HK-2 (cell line): ENCODE measurements at regions not wholly inside any gene's neighbourhood (a gene's known extent, or its start where the extent isn't known, plus 50 kb on each side); places are given as distances from the start of the nearest gene placed in this dataset.

Experiments
- DNase-seq: peaks from one replicate; pipeline ENCODE4 v3.0.0-alpha.2; 2018; ENCODE audit not compliant: unreplicated experiment

DNA sequence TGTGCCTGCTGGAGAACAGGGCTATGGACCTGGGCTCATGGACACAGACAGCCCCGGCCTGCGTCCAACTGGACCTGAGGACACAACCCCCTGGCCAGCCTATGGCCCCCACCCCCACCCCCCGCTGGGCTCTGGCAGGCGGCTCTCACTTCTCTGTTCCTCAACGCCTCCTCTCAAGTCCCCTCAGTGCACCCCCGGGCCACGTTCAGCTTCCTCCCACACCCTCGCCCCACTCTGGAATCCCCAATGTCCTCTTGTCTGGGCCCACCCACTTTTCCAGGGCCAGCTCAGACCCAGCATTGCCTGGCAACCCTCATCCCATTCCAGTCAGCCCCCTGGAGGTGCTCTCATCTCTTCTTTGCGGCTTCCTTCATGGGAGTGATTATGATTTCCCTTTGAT, 130.2 kb upstream of the SPACA7 start:
- no peak for DNase-seq

DNA sequence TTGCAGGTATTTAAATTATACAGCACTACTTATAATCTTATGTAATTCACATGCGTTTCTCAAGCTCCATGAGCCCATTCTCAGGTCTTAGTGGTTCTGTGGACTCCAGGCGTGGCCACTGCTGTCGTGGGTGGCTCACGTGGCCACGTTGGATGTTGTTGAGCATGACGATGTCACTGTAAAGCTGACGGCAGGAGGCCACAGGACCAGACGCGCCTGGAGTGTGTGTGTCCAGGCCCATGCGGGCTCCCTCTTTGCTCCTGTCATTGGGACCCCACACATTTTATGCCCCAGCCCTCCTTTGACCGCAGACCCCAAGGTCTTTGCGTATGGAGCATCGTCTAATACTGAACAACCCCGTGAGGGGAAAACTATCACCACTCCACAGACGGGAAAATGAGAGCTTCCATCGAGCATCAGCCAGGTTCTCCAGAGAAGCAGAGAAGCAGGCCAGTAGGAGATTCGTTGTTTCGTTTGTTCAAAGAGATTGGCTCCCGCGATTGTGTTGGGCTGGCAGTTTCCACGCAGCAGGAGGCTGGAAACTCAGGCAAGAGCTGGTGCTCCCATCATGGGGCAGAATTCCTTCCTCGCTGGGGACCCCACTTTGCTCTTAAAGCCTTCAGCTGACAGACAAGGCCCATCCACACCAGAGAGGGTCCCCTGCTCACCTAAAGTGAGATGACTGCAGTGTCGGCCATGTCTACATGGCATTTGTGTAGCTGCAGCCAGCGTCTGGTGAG, 129.3 kb upstream of the SPACA7 start:
- DNase-seq, result no peak

DNA sequence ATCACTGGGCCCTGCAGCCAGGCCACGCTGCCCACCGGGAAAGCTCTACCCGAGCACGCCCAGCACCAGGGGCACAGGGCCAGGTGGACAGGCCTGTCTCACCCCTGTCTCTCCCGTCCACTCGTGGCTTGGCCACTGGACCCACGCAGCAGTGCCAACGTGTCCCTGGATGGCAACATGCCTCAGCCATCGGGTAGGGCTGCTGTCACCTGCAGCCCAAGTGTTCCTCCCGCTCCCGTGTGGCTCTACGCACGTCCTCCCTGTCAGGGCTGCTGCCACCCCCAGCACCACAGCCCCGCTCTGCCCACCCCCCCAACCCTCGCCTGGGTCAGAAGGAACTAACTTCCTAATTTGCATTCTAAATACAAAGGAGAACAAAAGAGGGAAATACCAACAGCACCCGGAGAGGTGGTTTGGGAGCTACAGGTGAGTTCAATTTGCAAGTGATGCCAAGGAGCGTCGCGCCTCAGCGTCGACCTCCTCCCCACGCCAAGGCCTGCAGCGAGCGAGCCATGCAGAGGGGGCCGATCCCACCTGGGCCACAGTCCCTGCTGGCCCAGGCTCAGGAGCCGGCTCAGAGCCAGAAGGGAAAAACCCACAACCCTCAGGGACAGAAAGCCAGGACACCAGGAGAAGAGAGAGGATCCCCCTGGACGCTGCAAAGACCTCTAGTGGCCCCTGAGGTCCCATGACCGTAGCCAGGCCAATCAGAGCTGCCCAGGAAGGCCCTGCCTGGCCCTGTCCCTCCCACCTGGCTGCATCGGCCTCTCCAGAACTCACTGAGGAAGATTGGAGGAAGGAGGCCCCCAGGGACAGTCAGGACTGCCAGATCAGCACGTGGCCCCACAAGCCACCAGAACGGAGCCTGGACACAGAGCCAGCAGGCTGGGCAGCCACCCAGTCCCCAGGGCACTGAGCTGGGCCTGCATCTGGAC, 128.4 kb upstream of the SPACA7 start:
- no peak for DNase-seq

DNA sequence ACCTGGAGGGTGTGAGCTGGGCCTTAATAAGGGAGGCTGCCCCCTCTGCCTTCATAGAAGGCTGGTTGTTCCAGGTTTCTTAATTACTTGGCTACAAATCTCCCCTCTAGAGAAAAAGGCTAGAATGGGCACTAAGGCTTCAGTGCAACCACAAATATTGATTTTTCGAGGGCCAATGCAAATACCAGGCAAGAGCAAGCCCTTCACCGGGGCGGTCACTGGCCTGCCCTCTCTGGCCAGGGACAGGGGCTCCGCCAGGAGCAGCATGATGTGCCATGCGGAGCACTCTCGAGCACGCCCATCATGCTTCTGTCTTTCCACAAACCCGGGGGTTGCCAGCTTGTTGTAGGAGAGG, 127.8 kb upstream of the SPACA7 start:
- DNase-seq, result no peak

DNA sequence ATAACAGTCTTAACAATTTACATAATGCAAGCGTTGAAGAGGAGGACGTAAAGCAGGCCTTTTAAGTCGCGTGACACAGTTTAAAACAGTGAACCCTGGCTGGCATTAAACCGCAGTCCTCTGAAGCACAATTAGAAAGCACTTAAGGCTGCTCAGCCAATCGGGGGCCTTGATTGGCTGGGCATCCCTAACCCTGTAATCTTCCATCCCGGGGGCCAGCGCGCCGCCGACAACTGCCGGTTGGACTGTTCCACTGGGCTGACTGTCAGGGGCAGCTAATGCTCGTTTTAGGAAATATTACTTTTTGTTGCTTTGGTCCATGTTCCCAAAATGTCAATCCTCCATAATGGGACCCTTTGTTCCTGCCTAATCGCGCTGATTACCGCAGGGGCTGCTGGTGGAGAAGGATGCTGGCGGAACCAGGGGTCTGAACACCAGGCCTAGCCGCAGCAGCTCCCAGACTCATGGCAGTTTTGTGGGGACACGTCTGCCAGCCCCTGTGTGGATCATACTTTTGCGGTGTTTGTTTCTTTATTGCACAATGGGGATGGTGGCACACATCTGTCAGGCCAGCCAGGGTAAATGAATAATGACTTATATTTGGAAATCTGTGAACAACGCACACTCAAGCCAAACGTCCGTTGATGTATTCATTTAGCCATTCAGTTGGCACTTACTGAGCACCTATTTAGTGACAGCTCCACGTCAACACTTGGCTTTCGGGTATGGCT, 127.1 kb upstream of the SPACA7 start:
- no peak for DNase-seq

DNA sequence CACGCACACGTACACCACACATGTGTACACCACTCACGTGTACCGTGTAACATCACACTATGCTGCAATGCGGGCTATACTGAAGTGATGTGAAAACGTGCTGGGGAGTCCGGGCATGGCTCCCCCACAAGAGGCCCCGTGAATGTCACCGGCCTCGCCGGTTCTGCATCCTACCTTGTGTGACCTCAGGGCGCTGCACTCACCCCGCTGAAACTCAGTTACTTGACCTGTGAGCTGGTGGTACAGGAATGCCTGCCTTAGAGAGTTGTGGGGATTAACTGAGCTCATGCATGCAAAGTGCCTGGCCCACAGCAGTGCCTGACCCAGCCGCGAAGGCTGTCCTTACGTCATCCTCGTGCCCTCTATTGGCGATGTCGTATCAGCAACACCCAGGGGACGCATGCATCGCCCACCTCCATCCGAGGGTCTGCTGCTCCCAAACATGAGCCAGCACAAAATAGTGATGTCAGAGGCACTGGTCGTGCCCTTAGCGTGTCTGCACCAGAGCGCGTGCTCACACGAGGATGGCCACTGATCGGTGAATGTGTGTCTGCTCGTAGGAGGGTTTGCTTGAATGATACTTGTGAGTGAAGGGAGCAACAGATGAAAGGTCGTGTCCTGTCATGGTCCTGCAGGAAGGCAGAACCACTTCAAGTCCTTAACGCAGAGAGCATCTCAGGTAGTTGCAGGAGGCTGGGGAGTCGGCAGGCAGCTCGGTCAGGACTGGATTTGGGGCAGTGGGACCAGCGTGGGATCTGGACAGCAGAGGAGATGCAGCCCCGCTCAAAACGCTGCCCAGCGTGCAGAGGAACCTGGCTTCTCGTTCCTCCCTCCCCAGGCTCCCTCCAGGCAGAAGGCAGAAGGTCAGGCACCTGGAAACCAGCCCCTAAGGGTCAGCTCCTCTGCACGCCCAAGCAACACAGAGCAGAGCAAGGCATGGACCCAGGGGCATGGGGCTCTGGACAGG, 126.2 kb upstream of the SPACA7 start:
- no peak for DNase-seq

DNA sequence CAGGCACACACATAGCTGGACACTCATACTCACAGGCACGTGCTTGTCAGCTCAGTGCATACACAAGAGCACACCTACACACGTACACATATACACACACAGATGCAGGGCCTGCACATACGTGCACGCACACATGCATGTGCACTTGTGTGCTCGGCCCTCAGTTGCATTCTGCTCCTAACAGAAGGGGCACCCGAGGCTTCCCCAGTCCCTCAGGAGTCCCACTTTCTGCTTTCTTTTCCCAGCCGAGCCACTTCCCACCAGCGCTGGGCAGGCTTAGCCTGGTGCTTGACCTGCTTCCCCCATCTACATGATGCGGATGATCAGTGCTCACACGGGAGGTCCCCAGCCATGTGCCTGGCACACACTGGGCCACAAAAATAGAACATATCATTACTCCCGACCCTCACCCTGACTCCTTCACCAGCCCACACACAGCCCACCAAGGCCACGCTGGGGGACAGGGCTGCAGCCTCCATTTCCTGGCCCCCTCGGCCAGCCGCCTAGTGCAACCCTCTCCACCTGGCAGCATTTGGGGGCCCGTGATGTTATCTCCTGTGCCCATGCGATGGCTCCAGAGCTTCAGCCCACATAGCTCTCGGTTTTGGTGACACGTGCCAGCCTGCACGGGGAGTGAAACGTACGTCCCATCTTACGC, 125.2 kb upstream of the SPACA7 start:
- DNase-seq, result no peak

DNA sequence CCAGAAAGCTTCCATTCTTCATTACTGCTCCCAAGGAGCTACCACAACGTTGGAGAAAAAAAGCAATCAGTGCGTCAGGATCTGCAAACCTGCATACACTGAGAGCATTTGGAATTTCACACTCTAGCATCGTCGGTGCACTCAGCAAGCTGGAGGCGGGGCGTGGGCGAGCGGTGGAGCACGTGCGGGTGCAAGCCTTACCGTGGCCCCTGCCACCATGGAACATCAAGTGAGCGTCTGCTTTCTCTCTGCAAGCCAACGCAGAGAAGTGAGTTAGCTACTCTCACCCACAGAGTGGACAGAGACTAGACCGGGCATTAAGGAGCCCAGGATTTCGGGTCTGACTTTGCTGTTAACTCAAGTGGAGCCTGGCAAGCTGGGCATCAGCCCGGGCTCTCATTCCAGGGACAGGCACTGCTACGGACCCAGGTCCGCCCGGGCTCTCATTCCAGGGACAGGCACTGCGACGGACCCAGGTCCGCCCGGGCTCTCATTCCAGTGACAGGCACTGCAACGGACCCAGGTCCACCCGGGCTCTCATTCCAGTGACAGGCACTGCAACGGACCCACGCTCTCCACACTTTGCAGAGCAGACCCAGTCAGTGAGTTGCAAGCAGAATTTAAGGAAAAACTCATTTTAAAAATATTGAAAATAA, 124.1 kb upstream of the SPACA7 start:
- DNase-seq, result no peak

DNA sequence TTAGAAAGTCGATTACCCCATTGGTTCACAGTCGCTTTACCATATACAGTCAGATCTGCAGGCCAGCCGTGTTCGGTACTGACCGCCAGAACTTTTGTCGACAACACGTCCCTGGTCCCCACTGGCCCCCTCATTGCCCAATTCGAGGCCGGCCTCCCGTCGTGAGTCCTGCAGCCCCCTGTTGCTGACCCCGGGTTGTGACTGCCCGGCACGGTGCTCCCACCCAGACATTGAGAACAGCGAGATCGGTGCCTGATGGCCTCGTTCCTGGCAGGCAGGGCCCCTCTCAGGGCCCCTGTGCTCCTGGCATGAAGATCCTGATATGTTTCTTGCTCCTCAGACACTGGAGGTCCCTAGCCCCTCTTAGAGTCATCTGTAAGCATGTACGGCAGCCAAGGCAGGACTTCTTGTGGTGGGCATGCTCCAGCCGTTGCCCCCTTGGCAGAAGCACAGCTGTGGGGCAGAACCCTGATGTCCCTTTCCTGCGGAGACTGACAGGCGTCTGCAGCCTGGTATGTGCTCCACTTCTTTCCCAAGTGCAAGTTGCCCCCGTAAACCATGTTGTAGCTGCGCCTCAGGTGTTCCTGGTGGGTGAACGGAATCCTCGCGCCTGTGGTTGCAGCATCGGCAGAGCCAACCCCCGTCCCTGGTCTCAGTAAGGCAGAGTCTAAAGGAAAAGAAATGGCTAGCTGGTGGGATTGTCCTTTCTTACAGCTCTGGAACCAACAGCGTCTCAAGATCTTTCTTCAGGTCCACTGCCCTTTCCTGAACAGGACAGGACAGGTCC, 123.2 kb upstream of the SPACA7 start:
- DNase-seq, result no peak

DNA sequence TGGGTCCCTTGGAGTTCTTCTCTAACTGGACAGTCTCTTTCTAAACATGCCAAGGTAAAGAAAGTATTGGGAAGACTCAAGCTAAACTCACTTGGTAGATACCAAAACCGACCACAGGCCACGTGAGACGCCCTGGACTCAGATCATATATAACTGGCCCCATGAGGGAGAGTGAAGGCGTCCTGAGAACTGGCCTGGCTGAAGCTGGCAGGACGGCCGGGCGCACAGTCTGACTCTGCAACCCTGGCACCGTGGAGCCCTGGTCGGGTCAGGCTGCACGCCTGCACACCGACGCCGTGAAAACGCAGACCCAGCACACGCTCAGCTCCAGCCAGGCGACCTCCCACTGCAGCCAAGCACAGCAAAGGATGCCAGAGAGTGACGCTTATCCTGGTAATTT, 122.5 kb upstream of the SPACA7 start:
- no peak for DNase-seq

DNA sequence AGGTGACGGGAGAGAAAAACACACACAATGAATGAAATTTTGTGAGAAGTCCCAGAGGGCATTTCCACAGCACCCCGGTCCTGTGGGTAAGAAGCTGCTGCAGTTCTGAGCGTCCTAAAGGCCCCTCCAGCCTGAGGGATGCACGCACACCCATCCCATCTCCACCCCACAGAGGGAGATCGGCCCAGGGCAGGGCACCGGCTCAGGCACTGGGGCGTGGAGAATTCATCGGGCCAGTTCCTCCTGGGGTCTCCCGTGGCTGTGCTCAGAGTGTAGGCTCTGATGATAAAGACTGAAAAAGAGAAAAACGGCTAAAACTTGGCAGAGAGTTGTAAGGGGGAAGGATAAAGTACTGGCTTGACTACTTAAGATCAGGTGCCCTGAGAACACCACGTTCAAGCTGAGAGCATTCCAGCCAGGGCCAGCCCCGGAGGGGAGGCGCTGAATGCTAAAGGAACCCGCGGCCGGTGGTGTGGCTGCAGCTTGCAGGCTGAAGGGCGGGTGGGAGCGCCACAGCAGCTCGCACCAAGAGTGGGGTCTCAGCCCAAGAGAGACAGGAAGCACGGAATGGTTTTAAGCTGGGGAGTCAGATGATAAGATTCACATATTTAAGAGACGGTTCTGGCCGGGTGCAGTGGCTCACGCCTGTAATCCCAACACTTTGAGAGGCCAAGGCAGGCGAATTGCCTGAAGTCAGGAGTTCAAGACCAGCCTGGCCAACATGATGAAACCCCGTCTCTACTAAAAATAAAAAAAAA, 121.9 kb upstream of the SPACA7 start:
- no peak for DNase-seq

DNA sequence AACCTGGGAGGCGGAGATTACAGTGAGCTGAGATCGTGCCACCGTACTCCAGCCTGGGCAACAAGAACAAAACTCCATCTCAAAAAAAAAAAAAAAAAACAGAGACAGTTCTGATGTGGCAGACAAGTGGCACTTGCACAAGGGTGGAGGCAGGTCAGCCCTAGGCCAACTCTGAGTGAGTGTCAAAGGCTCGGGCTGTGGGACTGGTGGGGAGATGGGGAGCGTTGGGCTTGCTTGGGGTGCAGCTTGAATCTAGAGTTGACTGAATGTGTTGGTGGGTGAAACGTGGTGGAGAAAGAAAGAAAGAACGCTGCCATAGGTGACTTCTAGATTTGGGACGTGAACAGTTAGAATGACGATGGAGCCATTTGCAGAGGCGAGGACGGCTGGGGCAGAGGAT, 121.3 kb upstream of the SPACA7 start:
- DNase-seq, result no peak

DNA sequence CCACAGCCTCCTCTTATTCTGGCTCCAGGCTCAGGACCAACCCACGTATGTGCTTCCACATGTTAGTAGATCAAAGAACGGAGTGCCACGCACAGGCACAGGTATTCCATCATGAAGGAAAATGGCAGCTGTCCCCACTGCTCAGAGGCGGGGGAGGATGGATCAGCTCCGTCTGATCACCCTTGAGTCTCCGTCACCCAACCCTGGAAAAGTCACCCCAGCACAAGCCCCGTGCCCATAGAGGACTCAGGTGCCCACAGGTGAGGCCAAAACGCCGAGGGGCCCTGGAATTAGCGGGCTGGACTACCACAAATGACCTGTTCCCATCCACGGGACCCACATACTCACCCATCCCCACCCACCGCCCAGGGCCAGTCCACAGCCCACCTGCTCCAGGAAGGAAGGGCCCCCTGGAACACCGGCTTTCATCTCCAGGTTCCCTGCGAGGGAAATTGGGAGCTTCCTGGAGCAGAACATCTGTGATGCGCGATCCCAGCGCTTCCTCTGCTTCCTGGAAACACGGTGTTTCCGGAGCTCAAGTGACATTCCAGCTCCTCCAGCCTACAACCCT, 120.5 kb upstream of the SPACA7 start:
- no peak for DNase-seq

DNA sequence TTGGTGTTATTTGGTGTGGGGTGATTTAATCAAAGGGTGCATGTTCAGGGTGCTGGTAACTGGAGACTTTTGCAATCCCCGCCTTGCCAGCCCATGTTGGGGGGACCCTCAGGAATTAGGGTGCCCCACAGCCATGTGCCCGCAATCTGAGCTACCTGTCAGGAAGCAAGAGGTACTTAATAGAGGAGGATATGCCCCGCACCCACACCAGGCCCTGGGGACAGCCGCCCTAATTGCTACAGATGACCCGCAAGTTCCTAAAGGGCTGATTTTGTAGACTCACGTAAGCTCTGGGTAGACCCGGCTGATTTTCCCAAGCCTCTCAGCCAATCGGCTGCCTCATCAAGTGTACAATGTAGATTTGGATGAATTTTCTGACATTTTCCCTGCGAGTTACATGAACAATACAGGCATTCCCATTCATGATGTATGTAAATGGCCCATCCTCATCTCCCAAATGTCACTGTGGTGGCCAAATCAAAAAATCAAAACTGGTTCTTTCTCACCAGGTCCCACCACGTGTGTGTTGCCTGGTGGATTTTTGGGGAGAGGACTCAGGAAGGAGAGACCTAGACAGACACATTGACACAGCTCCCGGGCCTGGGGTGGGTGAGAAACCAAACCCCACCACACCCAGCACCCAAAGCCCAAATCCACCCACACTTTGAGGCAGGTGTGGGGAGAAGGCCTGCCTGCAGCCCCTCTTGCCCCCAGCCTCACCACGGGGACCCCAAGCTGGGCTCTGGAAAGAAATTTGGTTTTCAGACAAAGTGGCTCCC, 119.2 kb upstream of the SPACA7 start:
- no peak for DNase-seq

DNA sequence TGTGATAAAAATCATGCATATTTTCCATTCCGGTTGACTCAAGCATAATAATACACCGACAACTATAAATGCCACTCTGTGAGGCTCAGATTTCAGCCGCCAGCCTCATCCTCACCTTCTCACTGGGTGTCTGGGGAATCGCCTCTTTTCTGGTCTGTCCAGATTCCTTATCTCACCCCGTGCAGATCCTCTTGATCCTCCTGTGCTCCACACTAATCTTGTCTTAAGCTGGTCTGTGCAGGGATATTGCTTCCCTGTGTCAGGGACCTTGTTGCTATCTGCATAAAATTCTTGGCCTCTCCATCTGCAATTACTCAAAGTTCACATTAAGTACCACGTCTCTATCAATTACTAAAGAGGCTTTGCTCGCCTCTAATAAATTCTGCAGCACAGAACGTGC, 116.6 kb upstream of the SPACA7 start:
- DNase-seq, result no peak

DNA sequence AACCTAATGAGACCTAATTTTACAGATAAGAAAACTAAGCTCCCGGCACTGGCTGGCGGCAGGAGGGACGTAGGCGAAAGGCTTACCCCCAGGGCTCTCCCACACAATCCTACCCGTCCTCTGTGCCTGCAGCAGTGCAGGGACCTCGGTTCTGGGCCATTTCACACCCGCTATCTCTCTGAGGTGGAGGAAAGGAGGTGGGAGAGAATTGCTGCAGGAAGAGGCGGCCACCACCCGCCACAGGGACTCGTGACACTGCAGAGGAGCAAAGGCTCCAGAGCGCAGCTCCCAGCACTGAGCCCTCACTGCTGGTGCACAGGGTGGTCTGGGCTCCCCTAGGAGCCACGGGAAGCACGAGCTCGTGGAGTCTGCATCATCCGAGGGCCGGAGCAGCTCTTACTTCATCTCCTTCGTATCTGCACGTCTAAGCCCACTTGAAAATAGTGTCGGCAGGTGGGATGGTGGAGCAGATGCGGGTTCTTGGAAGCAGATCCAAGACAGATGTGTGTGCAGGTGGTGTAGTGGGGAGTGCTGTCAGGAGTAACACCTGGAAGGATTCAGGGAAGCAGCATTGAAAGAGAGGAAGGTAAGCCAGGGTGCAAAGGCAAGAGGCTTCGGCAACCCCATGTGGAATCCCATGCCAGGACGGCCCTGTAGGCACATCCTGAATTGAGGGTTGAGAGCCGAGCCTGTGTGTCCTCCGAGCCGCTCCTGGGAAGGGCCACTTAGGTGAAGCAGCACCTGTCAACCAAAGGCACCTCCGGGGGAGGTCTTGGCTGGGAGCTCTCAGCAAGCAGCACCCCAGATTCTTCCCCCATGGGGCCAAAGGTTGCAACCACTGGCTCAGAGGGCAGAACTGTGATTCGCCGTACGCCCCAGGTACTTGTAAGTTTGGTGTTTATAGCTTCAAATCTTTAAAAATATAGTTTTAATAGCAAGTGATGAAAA, 115.8 kb upstream of the SPACA7 start:
- no peak for DNase-seq
